PFSK-1 (cell line): ENCODE measurements at regions not wholly inside any gene's neighbourhood (a gene's known extent, or its start where the extent isn't known, plus 50 kb on each side); places are given as distances from the start of the nearest gene placed in this dataset.

Experiments used
- FOXP2 ChIP-seq: optimal IDR thresholded peaks from 2 replicates; pipeline ENCODE3; 2011; ENCODE audit warnings: borderline replicate concordance, control low read depth, inconsistent platforms; ENCODE audit not compliant: insufficient read depth; ENCODE audit errors: extremely low read length, extremely low read depth
- POLR2AphosphoS5 ChIP-seq: IDR thresholded peaks from 2 replicates; pipeline ENCODE4 v1.6.1; 2012; ENCODE audit warnings: low read depth, mild to moderate bottlenecking, control low read depth, low read length, moderate library complexity
- SIN3A ChIP-seq: IDR thresholded peaks from 2 replicates; pipeline ENCODE4 v1.6.1; 2012; ENCODE audit warnings: mild to moderate bottlenecking, low read length, moderate library complexity, borderline replicate concordance; ENCODE audit not compliant: insufficient read depth
- TAF1 ChIP-seq: IDR thresholded peaks from 2 replicates; pipeline ENCODE4 v1.6.1; 2012; ENCODE audit warnings: low read length, control low read depth, borderline replicate concordance; ENCODE audit not compliant: insufficient read depth
- TF ChIP-seq, protein P1 (sequence below), 2 experiments: IDR thresholded peaks; 2 replicates each; pipeline versions ENCODE4 v1.6.1 to v1.8.0; 2011 to 2012; ENCODE audit warnings: low read depth in 2 of 2, low read length in 2 of 2, control low read depth in 1 of 2, inconsistent platforms in 1 of 2, mild to moderate bottlenecking in 1 of 2, moderate library complexity in 1 of 2; ENCODE audit not compliant: insufficient read depth in 1 of 2

DNA sequence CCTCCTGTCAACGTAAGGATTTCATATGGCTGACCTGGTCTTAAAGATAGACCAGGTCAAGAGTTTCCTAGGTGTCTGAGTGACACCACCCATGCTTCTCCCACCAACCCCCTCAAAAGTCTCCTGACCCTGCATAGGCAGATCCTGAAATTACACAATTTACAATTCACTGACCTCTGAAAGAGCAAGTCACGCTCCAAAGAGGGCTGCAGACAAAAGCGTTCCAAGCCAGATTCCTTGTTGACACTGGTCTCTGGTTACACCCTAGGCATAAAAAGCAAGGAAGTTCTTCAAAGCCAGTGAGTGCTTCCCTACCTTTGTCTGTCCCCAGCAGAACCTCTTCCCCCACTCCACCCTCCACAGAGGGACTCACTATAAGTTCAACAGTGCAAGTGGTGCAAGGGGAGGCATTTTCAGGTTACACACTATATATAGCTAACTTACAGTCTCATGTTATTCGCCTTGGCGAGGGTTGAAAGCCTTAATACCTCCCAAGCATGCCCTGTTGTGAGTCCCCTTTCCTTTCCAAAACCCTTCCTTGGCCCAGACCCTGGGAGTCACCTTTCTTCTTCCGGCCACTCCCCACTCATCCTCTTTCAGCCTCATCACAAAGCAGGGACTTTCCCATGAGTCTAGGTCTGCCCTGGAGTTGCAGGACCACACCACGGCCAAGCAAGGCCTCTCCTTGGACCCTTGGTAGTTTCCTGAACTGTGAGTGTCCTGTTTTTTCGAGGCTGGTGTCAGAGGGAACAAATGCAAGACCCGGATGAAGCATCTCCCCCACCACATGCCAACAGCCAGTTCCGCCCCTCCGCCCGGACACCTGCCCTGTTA lies 58.0 kb upstream of the KLF3 start:
- TF ChIP-seq FOXP2 = no peak
- no peak for TF ChIP-seq POLR2AphosphoS5
- TF ChIP-seq TAF1 = no peak
- TF ChIP-seq, protein P1, sequence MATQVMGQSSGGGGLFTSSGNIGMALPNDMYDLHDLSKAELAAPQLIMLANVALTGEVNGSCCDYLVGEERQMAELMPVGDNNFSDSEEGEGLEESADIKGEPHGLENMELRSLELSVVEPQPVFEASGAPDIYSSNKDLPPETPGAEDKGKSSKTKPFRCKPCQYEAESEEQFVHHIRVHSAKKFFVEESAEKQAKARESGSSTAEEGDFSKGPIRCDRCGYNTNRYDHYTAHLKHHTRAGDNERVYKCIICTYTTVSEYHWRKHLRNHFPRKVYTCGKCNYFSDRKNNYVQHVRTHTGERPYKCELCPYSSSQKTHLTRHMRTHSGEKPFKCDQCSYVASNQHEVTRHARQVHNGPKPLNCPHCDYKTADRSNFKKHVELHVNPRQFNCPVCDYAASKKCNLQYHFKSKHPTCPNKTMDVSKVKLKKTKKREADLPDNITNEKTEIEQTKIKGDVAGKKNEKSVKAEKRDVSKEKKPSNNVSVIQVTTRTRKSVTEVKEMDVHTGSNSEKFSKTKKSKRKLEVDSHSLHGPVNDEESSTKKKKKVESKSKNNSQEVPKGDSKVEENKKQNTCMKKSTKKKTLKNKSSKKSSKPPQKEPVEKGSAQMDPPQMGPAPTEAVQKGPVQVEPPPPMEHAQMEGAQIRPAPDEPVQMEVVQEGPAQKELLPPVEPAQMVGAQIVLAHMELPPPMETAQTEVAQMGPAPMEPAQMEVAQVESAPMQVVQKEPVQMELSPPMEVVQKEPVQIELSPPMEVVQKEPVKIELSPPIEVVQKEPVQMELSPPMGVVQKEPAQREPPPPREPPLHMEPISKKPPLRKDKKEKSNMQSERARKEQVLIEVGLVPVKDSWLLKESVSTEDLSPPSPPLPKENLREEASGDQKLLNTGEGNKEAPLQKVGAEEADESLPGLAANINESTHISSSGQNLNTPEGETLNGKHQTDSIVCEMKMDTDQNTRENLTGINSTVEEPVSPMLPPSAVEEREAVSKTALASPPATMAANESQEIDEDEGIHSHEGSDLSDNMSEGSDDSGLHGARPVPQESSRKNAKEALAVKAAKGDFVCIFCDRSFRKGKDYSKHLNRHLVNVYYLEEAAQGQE (IDR thresholded peaks at IDR 0.05; ENCODE audit: insufficient read depth in 1 of 2, low read depth in 2 of 2, low read length in 2 of 2) = no peak
- TF ChIP-seq SIN3A = no peak

DNA sequence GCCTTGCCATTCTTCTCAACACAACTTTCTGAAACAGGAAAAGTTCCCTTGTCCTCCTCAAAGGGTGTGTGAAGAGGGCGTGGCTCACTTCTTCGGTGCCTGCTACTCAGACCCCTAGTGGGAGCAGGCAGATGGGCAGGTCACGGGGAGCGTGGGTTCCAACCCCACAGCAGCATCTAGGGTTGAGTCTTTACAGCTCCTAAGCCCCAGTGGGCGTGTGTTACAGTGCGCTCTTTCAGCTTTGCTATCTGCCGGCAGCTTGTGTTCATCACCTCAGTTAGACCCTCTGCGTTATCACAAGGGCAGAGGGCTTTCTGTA lies 57.5 kb upstream of the KLF3 start:
- TF ChIP-seq FOXP2 (no peak), TAF1 (no peak), SIN3A (no peak), POLR2AphosphoS5 (no peak)
- TF ChIP-seq, protein P1 (IDR thresholded peaks at IDR 0.05; ENCODE audit: insufficient read depth in 1 of 2, low read depth in 2 of 2, low read length in 2 of 2) = no peak

DNA sequence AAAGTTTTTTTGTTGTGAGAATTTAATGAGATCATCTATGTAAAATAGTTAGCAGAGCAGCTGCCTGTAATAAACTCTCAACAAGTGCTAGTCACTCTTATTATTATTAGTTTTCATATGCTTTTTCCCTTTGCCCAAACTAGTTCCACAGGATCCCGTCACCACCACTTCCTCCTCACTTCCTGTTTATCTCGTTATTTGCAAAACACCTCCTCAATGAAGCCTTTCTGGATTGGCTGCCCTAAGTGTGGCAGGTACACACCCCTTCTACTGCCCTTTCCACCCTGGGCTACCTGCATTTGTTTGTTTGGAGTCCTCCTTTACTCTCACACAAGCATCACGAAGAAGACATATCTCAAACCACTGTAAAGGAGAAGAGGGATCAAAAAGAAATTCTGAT lies 54.4 kb upstream of the KLF3 start:
- TF ChIP-seq FOXP2 = peak; percentile 20
- TF ChIP-seq, protein P1 (IDR thresholded peaks at IDR 0.05; ENCODE audit: insufficient read depth in 1 of 2, low read depth in 2 of 2, low read length in 2 of 2) = no peak

DNA sequence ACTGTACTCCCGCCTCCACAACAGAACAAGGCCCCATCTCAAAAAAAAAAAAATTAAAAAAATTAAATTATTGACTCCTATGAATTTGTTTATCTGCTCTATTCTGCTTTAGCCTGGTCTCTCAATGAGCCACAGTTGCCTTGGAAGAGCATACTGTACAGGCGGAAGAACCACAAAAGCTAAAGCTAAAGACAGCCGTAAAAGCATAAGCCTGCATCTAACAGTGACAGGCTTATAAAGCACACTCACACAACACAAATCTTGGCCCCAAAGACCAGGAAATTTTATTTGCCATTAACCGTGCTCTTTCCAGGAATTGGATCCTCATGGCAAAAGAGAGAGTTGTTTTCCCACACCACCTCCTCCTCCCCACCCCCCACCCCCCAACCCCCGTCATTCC lies 53.5 kb upstream of the KLF3 start:
- no peak for TF ChIP-seq FOXP2
- no peak for TF ChIP-seq SIN3A
- no peak for TF ChIP-seq TAF1
- TF ChIP-seq, protein P1 (IDR thresholded peaks at IDR 0.05; ENCODE audit: insufficient read depth in 1 of 2, low read depth in 2 of 2, low read length in 2 of 2) = no peak
- TF ChIP-seq POLR2AphosphoS5 = no peak

DNA sequence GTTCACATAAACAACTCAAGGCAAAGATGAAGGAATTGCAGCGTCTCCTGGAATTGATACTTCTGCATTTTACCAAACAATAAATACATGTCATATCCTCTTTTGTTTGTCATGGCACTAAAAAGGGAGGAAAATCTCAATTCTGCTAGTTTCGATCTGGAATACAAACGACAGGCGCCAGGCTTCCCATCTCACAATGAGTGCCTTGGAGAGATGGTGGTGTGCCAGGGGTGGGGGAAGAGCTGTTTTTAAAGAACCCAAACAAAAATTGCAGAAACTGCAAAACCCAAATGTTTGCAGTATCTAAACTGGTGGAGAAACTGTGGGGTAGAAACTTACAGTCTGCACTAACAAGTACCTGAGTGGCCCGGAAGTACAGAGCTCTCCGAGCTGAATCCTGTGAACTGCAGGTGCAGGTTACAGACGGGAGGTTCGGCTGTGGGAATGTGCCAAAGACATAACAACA lies 53.0 kb upstream of the KLF3 start:
- TF ChIP-seq FOXP2 (no peak), POLR2AphosphoS5 (no peak), TAF1 (no peak), SIN3A (no peak)
- TF ChIP-seq, protein P1 (IDR thresholded peaks at IDR 0.05; ENCODE audit: insufficient read depth in 1 of 2, low read depth in 2 of 2, low read length in 2 of 2) = no peak
